Neural cell (in vitro differentiated cells): ENCODE measurements at regions not wholly inside any gene's neighbourhood (a gene's known extent, or its start where the extent isn't known, plus 50 kb on each side); places are given as distances from the start of the nearest gene placed in this dataset.

Experiments
- H2AFZ ChIP-seq: fragments of 200-600, 300-800 bp; sonication (generic), shearing (Covaris generic); 2 replicates; pipeline ENCODE4 v1.6.0; 2014; ENCODE audit warnings: low read depth, mild to moderate bottlenecking, antibody characterized with exemption, low read length, moderate library complexity
- H3F3A ChIP-seq: fragments of 200-600 bp; shearing (Covaris generic); 2 replicates; pipeline ENCODE4 v1.6.1; 2016; ENCODE audit warnings: mild to moderate bottlenecking, moderate library complexity, mixed read lengths, antibody characterized with exemption, low read length; ENCODE audit not compliant: insufficient read depth, poor library complexity, severe bottlenecking
- H3K27ac ChIP-seq: fragments of 200-600, 300-800 bp; sonication (generic), shearing (Covaris generic); 2 replicates; pipeline ENCODE4 v1.5.1; 2014; ENCODE audit warnings: mild to moderate bottlenecking, low read length, moderate library complexity
- H3K27me3 ChIP-seq: fragments of 300-800, 200-600 bp; sonication (generic), shearing (Covaris generic); 2 replicates; pipeline ENCODE4 v1.6.0; 2014; ENCODE audit warnings: mild to moderate bottlenecking, low read depth, low read length, moderate library complexity; ENCODE audit not compliant: insufficient read depth
- H3K36me3 ChIP-seq: fragments of 300-800, 200-600 bp; sonication (generic), shearing (Covaris generic); 2 replicates; pipeline ENCODE4 v1.5.1; 2014; ENCODE audit warnings: mild to moderate bottlenecking, antibody characterized with exemption, low read length, moderate library complexity; ENCODE audit not compliant: insufficient read depth
- H3K4me2 ChIP-seq: fragments of 300-800, 200-600 bp; sonication (generic), shearing (Covaris generic); 2 replicates; pipeline ENCODE4 v1.6.0; 2014; ENCODE audit warnings: mild to moderate bottlenecking, low read length
- H3K4me3 ChIP-seq: fragments of 300-800, 200-600 bp; sonication (generic), shearing (Covaris generic); 2 replicates; pipeline ENCODE4 v1.5.1; 2014; ENCODE audit warnings: mild to moderate bottlenecking, low read length, moderate library complexity
- H3K79me2 ChIP-seq: fragments of 200-600 bp; shearing (Covaris generic); replicated peaks from 2 replicates; pipeline ENCODE4 v1.6.0; 2014; ENCODE audit warnings: mild to moderate bottlenecking, low read length, moderate library complexity; ENCODE audit not compliant: insufficient read depth
- H3K9ac ChIP-seq: fragments of 300-800, 200-600 bp; sonication (generic), shearing (Covaris generic); 2 replicates; pipeline ENCODE4 v1.6.1; 2016; ENCODE audit warnings: mild to moderate bottlenecking, low read length, mixed read lengths
- H3K9me2 ChIP-seq: fragments of 200-600 bp; shearing (Covaris generic); 2 replicates; pipeline ENCODE4 v1.6.1; 2016; ENCODE audit warnings: mild to moderate bottlenecking, low read length, mixed read lengths; ENCODE audit not compliant: insufficient read depth
- H3K9me3 ChIP-seq: fragments of 200-600, 300-800 bp; sonication (generic), shearing (Covaris generic); 2 replicates; pipeline ENCODE4 v1.6.1; 2016; ENCODE audit warnings: mild to moderate bottlenecking, mixed run types, low read length, moderate library complexity, mixed read lengths
- H4K20me1 ChIP-seq: fragments of 200-600 bp; shearing (Covaris generic); 2 replicates; pipeline ENCODE4 v1.6.1; 2016; ENCODE audit warnings: mild to moderate bottlenecking, mixed run types; ENCODE audit not compliant: insufficient read depth
- CTCF ChIP-seq: fragments of 450-650 bp; IDR thresholded peaks from 2 replicates; pipeline ENCODE4 v1.5.1; 2014; ENCODE audit warnings: antibody characterized with exemption, mild to moderate bottlenecking, moderate library complexity; ENCODE audit not compliant: poor library complexity, severe bottlenecking
- EP300 ChIP-seq: fragments of 450-650 bp; conservative IDR thresholded peaks from 2 replicates; pipeline ENCODE4 v1.6.1; 2014; ENCODE audit warnings: antibody characterized with exemption, mild to moderate bottlenecking, moderate library complexity; ENCODE audit not compliant: poor library complexity, severe bottlenecking
- EZH2 ChIP-seq: fragments of 200-600, 300-800 bp; shearing (Covaris generic), sonication (generic); IDR thresholded peaks from 2 replicates; pipeline ENCODE4 v1.6.1; 2014; ENCODE audit warnings: antibody characterized with exemption, low read length, borderline replicate concordance, mild to moderate bottlenecking; ENCODE audit not compliant: insufficient read depth, poor library complexity, severe bottlenecking
- MXI1 ChIP-seq: fragments of 450-650 bp; conservative IDR thresholded peaks from 2 replicates; pipeline ENCODE4 v1.6.1; 2014; ENCODE audit warnings: antibody characterized with exemption, mild to moderate bottlenecking; ENCODE audit not compliant: poor library complexity, severe bottlenecking
- POLR2AphosphoS5 ChIP-seq: IDR thresholded peaks from 2 replicates; pipeline ENCODE4 v1.6.1; 2012
- RAD21 ChIP-seq: fragments of 450-650 bp; conservative IDR thresholded peaks from 2 replicates; pipeline ENCODE4 v1.6.1; 2014; ENCODE audit warnings: antibody characterized with exemption, mild to moderate bottlenecking, moderate library complexity
- REST ChIP-seq: IDR thresholded peaks from 2 replicates; pipeline ENCODE4 v1.6.1; 2012; ENCODE audit warnings: borderline replicate concordance
- SMC3 ChIP-seq: fragments of 450-650 bp; conservative IDR thresholded peaks from 2 replicates; pipeline ENCODE4 v1.6.1; 2014; ENCODE audit warnings: antibody characterized with exemption, mild to moderate bottlenecking, moderate library complexity; ENCODE audit not compliant: poor library complexity
- TAF1 ChIP-seq: IDR thresholded peaks from 2 replicates; pipeline ENCODE4 v1.6.1; 2012; ENCODE audit warnings: low read depth

DNA sequence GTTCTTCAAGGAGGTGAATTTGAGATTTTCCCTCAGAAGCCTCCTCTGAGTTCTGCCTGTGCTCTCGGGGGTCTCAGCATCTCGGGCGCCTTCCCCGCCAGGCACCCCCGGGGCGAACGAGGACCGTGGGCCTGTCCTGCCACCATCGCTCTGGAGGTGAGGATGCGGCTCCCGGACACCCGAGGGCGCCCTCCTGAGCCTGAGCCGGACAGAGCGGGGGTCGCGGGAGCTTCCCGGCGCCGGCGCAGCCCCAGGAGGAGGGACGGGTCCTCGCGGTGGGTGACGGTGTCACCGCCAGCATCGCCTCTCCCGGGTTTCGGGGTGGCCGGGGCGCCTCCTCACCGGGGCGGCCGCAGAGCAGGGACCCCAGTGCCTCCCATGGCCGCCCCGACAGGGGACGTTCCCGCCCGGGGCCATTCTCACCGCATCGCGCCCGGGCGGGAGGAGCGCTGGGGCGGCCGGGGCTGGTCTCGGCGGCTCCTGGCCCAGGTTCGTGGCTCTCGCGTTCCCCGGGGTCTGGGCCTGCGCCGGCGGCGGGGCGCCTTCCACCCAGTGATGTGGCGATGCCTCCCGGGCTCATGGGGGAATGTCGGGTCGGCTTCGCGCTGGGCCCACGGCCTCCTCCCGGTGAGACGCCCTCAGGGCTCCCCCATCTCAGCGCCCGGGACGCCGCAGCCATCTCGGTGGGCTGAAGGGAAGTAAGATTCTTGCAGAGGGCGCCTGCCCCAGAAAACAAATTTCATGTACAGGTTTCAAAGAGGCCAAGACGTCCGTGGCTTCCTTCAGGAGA lies 210.5 kb downstream of the ERMARD start:
- no peaks in the 10 kb centered on the region for H4K20me1 ChIP-seq
- TF ChIP-seq EP300: no peak
- no peak for TF ChIP-seq CTCF
- TF ChIP-seq REST: no peak
- TF ChIP-seq EZH2: no peak
- TF ChIP-seq TAF1: no peak
- TF ChIP-seq MXI1: no peak
- no peak for TF ChIP-seq POLR2AphosphoS5
- TF ChIP-seq RAD21: no peak
- TF ChIP-seq SMC3: no peak
- H3K4me3 ChIP-seq: no peak overlapping the region
- no peaks in the 10 kb centered on the region for H3K9me3 ChIP-seq
- H3K9ac ChIP-seq: no peak overlapping the region
- H3F3A ChIP-seq: no peaks in the 10 kb centered on the region
- H3K27ac ChIP-seq: no peak overlapping the region
- no peak overlapping the region for H2AFZ ChIP-seq
- no peaks in the 10 kb centered on the region for H3K27me3 ChIP-seq
- H3K79me2 ChIP-seq: no peaks in the 10 kb centered on the region
- H3K36me3 ChIP-seq: no peaks in the 10 kb centered on the region
- no peak overlapping the region for H3K4me2 ChIP-seq
- no peaks in the 10 kb centered on the region for H3K9me2 ChIP-seq

GRCh38 chr6:169960886-169961611 lies 209.6 kb downstream of the ERMARD start:
- Histone ChIP-seq H3K27ac (no peak overlapping the region), H4K20me1 (no peaks in the 10 kb centered on the region), H3K27me3 (no peaks in the 10 kb centered on the region)

More at GRCh38 chr6:169960886-169961611, 209.6 kb downstream of the ERMARD start:
- no peak overlapping the region for H2AFZ ChIP-seq
- no peaks in the 10 kb centered on the region for H3F3A ChIP-seq
- H3K9me3 ChIP-seq: no peaks in the 10 kb centered on the region
- H3K4me2 ChIP-seq: no peak overlapping the region
- H3K9me2 ChIP-seq: no peaks in the 10 kb centered on the region
- no peak overlapping the region for H3K9ac ChIP-seq
- no peak overlapping the region for H3K4me3 ChIP-seq
- no peaks in the 10 kb centered on the region for H3K36me3 ChIP-seq
- H3K79me2 ChIP-seq: no peaks in the 10 kb centered on the region
- no peak for TF ChIP-seq RAD21
- no peak for TF ChIP-seq TAF1
- no peak for TF ChIP-seq EP300
- TF ChIP-seq REST: no peak
- TF ChIP-seq SMC3: no peak
- no peak for TF ChIP-seq EZH2
- TF ChIP-seq CTCF: no peak
- no peak for TF ChIP-seq POLR2AphosphoS5
- TF ChIP-seq MXI1: no peak
